BLaER1 (cell line): ENCODE measurements at regions not wholly inside any gene's neighbourhood (a gene's known extent, or its start where the extent isn't known, plus 50 kb on each side); places are given as distances from the start of the nearest gene placed in this dataset.
"Not testable (repeated sequence)": the region's sequence is repeated elsewhere in the genome, so short reads cannot be mapped to it uniquely, and the experiment has no call there.

Experiments
- H3K27ac ChIP-seq: shearing (Covaris generic); formaldehyde crosslinking; 2 replicates; pipeline ENCODE4 v1.8.1; 2022
- H3K27me3 ChIP-seq: shearing (Covaris generic); formaldehyde crosslinking; 2 replicates; pipeline ENCODE4 v1.8.1; 2022
- H3K36me3 ChIP-seq: shearing (Covaris generic); formaldehyde crosslinking; 2 replicates; pipeline ENCODE4 v1.8.1; 2022
- H3K4me1 ChIP-seq: shearing (Covaris generic); formaldehyde crosslinking; 2 replicates; pipeline ENCODE4 v1.8.1; 2022
- H3K4me2 ChIP-seq: shearing (Covaris generic); formaldehyde crosslinking; 2 replicates; pipeline ENCODE4 v1.8.1; 2022
- H3K4me3 ChIP-seq: shearing (Covaris generic); formaldehyde crosslinking; 2 replicates; pipeline ENCODE4 v1.8.1; 2022
- H3K9ac ChIP-seq: shearing (Covaris generic); formaldehyde crosslinking; 2 replicates; pipeline ENCODE4 v1.8.1; 2022
- H3K9me3 ChIP-seq: shearing (Covaris generic); formaldehyde crosslinking; 2 replicates; pipeline ENCODE4 v1.8.1; 2022
- H4K20me1 ChIP-seq: shearing (Covaris generic); formaldehyde crosslinking; 2 replicates; pipeline ENCODE4 v1.8.1; 2022
- Cebpa-rat ChIP-seq: shearing (Covaris generic); IDR thresholded peaks from 2 replicates; pipeline ENCODE4 v1.8.1; 2022

- H4K20me1 ChIP-seq: no peaks in the 10 kb centered on the region
- H3K27ac ChIP-seq: no peak overlapping the region
- TF ChIP-seq Cebpa-rat: no peak
- H3K36me3 ChIP-seq: no peaks in the 10 kb centered on the region
- H3K9me3 ChIP-seq: no peaks in the 10 kb centered on the region
- no peak overlapping the region for H3K9ac ChIP-seq
- H3K4me2 ChIP-seq: no peak overlapping the region
- H3K4me1 ChIP-seq: no peaks in the 10 kb centered on the region
- no peaks in the 10 kb centered on the region for H3K27me3 ChIP-seq
- H3K4me3 ChIP-seq: no peak overlapping the region
Observed at GRCh38 chrX:20672476-20672875, 405.8 kb upstream of the RPS6KA3 start.

GRCh38 chrX:20671746-20672145 lies 405.0 kb upstream of the RPS6KA3 start:
- H3K4me2 ChIP-seq, H3K36me3 ChIP-seq, H3K9ac ChIP-seq, H3K27ac ChIP-seq, H3K27me3 ChIP-seq, H3K9me3 ChIP-seq, H3K4me1 ChIP-seq, H3K4me3 ChIP-seq, H4K20me1 ChIP-seq: not testable (repeated sequence)

- H3K4me2 ChIP-seq: no peak overlapping the region
- H3K27ac ChIP-seq: no peak overlapping the region
- no peak for TF ChIP-seq Cebpa-rat
- H3K9me3 ChIP-seq: no peaks in the 10 kb centered on the region
- H3K9ac ChIP-seq: no peak overlapping the region
- H3K4me3 ChIP-seq: no peak overlapping the region
- no peaks in the 10 kb centered on the region for H4K20me1 ChIP-seq
- no peaks in the 10 kb centered on the region for H3K36me3 ChIP-seq
- H3K4me1 ChIP-seq: no peaks in the 10 kb centered on the region
- H3K27me3 ChIP-seq: no peaks in the 10 kb centered on the region
Observed at GRCh38 chrX:20670611-20671010, 403.9 kb upstream of the RPS6KA3 start.

- H3K4me1 ChIP-seq: no peaks in the 10 kb centered on the region
- TF ChIP-seq Cebpa-rat: no peak
- H3K4me3 ChIP-seq: no peak overlapping the region
- H4K20me1 ChIP-seq: no peaks in the 10 kb centered on the region
- H3K27me3 ChIP-seq: no peaks in the 10 kb centered on the region
- H3K9me3 ChIP-seq: no peaks in the 10 kb centered on the region
- no peak overlapping the region for H3K9ac ChIP-seq
- H3K27ac ChIP-seq: no peak overlapping the region
- no peaks in the 10 kb centered on the region for H3K36me3 ChIP-seq
- no peak overlapping the region for H3K4me2 ChIP-seq
Observed at GRCh38 chrX:20668550-20668949, 401.8 kb upstream of the RPS6KA3 start.

GRCh38 chrX:20666331-20666730 lies 399.6 kb upstream of the RPS6KA3 start:
- Histone ChIP-seq H3K27ac (no peak overlapping the region), H3K9me3 (no peaks in the 10 kb centered on the region), H3K4me1 (no peaks in the 10 kb centered on the region), H3K9ac (no peak overlapping the region), H3K27me3 (no peaks in the 10 kb centered on the region), H3K4me2 (no peak overlapping the region), H4K20me1 (no peaks in the 10 kb centered on the region), H3K4me3 (no peak overlapping the region), H3K36me3 (no peaks in the 10 kb centered on the region)
- no peak for TF ChIP-seq Cebpa-rat

- Histone ChIP-seq H3K27me3 (no peaks in the 10 kb centered on the region), H3K9me3 (no peaks in the 10 kb centered on the region), H3K4me3 (no peak overlapping the region), H3K9ac (no peak overlapping the region), H3K4me1 (no peaks in the 10 kb centered on the region), H3K27ac (no peak overlapping the region), H3K36me3 (no peaks in the 10 kb centered on the region), H3K4me2 (no peak overlapping the region), H4K20me1 (no peaks in the 10 kb centered on the region)
- TF ChIP-seq Cebpa-rat: no peak
Observed at GRCh38 chrX:20665481-20665880, 398.8 kb upstream of the RPS6KA3 start.

- no peaks in the 10 kb centered on the region for H3K27me3 ChIP-seq
- TF ChIP-seq Cebpa-rat: no peak
Observed at GRCh38 chrX:20664774-20665173, 398.1 kb upstream of the RPS6KA3 start.

GRCh38 chrX:20664131-20664530 lies 397.4 kb upstream of the RPS6KA3 start:
- Histone ChIP-seq H3K4me3 (no peak overlapping the region), H3K27ac (no peak overlapping the region), H4K20me1 (no peaks in the 10 kb centered on the region), H3K9me3 (no peaks in the 10 kb centered on the region), H3K36me3 (no peaks in the 10 kb centered on the region), H3K27me3 (no peaks in the 10 kb centered on the region), H3K4me2 (no peak overlapping the region), H3K9ac (no peak overlapping the region), H3K4me1 (no peaks in the 10 kb centered on the region)
- TF ChIP-seq Cebpa-rat: no peak

More at GRCh38 chrX:20664774-20665173, 398.1 kb upstream of the RPS6KA3 start:
- no peak overlapping the region for H3K9ac ChIP-seq
- no peaks in the 10 kb centered on the region for H3K4me1 ChIP-seq
- no peak overlapping the region for H3K4me3 ChIP-seq
- H3K9me3 ChIP-seq: no peaks in the 10 kb centered on the region
- H3K27ac ChIP-seq: no peak overlapping the region
- no peak overlapping the region for H3K4me2 ChIP-seq
- no peaks in the 10 kb centered on the region for H4K20me1 ChIP-seq
- no peaks in the 10 kb centered on the region for H3K36me3 ChIP-seq

- Histone ChIP-seq H3K4me1 (no peaks in the 10 kb centered on the region), H4K20me1 (no peaks in the 10 kb centered on the region), H3K27me3 (no peaks in the 10 kb centered on the region), H3K9ac (no peak overlapping the region), H3K9me3 (no peaks in the 10 kb centered on the region), H3K36me3 (no peaks in the 10 kb centered on the region), H3K4me2 (no peak overlapping the region), H3K27ac (no peak overlapping the region), H3K4me3 (no peak overlapping the region)
- TF ChIP-seq Cebpa-rat: no peak
Observed at GRCh38 chrX:20663336-20663735, 396.6 kb upstream of the RPS6KA3 start.

GRCh38 chrX:20656721-20657120 lies 390.0 kb upstream of the RPS6KA3 start:
- H3K9ac ChIP-seq: no peak overlapping the region
- no peaks in the 10 kb centered on the region for H3K4me1 ChIP-seq
- H3K36me3 ChIP-seq: no peaks in the 10 kb centered on the region
- no peaks in the 10 kb centered on the region for H4K20me1 ChIP-seq
- no peaks in the 10 kb centered on the region for H3K9me3 ChIP-seq
- H3K4me2 ChIP-seq: no peak overlapping the region
- no peak overlapping the region for H3K27ac ChIP-seq
- TF ChIP-seq Cebpa-rat: no peak
- no peak overlapping the region for H3K4me3 ChIP-seq
- no peaks in the 10 kb centered on the region for H3K27me3 ChIP-seq

- TF ChIP-seq Cebpa-rat: no peak
- H3K27me3 ChIP-seq: no peaks in the 10 kb centered on the region
- no peak overlapping the region for H3K9ac ChIP-seq
- H3K4me2 ChIP-seq: no peak overlapping the region
- H4K20me1 ChIP-seq: no peaks in the 10 kb centered on the region
- no peaks in the 10 kb centered on the region for H3K9me3 ChIP-seq
- no peaks in the 10 kb centered on the region for H3K36me3 ChIP-seq
- H3K27ac ChIP-seq: no peak overlapping the region
- H3K4me3 ChIP-seq: no peak overlapping the region
- H3K4me1 ChIP-seq: no peaks in the 10 kb centered on the region
Observed at GRCh38 chrX:20654596-20655106, 387.9 kb upstream of the RPS6KA3 start.
